Ascending aorta (tissue), 2 donors: ENCODE measurements at regions not wholly inside any gene's neighbourhood (a gene's known extent, or its start where the extent isn't known, plus 50 kb on each side); places are given as distances from the start of the nearest gene placed in this dataset.
A peak's percentile ranks its signal among the peaks of the same experiment; 100 is the strongest.

Experiments used
- DNase-seq, 2 donors: peaks; one replicate each; pipeline ENCODE4 v3.0.0-alpha.2; 2019; ENCODE audit warnings: low spot score in 2 of 2
- H3K27ac ChIP-seq, 2 donors: fragments of 200-600 bp; sonication (generic); one replicate each; pipeline ENCODE4 v1.5.1; 2016 to 2017; ENCODE audit warnings: mild to moderate bottlenecking in 1 of 2
- H3K27me3 ChIP-seq: fragments of 200-600 bp; sonication (generic); one replicate; pipeline ENCODE4 v1.5.1; 2017
- H3K36me3 ChIP-seq, 2 donors: fragments of 200-600 bp; sonication (generic); one replicate each; pipeline ENCODE4 v1.5.1; 2016
- H3K4me1 ChIP-seq, 2 donors: fragments of 200-600 bp; sonication (generic); one replicate each; pipeline ENCODE4 v1.5.1; 2016 to 2017; ENCODE audit warnings: mild to moderate bottlenecking in 1 of 2
- H3K4me3 ChIP-seq, 2 donors: fragments of 200-600 bp; sonication (generic); one replicate each; pipeline ENCODE4 v1.5.1; 2016 to 2017; ENCODE audit warnings: mild to moderate bottlenecking in 1 of 2
- H3K9me3 ChIP-seq, 2 donors: fragments of 200-600 bp; sonication (generic); one replicate each; pipeline ENCODE4 v1.5.1; 2016
- intact Hi-C: fragments of 100-400 bp; cut with DNase I; formaldehyde crosslinking; loops from one replicate; pipeline ENCODE4 v1.15.1; 2023
- TF ChIP-seq, protein P1 (sequence below), 3 experiments: fragments of 200-600 bp in 2 of 3; fragments of 450-650 bp in 1 of 3; sonication (generic) in 2 of 3; IDR thresholded peaks; one replicate each; pipeline ENCODE4 v1.5.1; 2016 to 2019; ENCODE audit warnings: antibody characterized with exemption in 3 of 3, mild to moderate bottlenecking in 1 of 3, moderate library complexity in 1 of 3

DNA sequence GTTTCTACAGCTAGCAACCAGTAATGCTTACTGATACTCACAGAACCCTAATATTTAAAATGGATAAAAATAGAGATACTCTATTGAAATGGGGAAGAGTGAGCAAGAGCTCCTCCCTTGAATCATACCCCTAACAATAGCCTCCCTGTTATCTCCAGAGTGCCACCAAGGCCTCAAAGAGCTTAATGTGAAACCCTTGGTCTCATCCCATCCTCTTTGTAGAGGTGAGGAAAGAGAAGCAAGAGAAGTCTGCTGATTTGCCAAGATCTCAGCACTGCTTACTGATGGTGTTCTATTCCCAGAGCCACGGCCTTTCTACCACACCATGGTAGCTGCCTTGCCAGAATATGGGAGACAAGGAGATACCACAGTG, 463.4 kb upstream of the PROK2 start:
- no peaks in the 10 kb centered on the region for H3K27me3 ChIP-seq
- TF ChIP-seq, protein P1, sequence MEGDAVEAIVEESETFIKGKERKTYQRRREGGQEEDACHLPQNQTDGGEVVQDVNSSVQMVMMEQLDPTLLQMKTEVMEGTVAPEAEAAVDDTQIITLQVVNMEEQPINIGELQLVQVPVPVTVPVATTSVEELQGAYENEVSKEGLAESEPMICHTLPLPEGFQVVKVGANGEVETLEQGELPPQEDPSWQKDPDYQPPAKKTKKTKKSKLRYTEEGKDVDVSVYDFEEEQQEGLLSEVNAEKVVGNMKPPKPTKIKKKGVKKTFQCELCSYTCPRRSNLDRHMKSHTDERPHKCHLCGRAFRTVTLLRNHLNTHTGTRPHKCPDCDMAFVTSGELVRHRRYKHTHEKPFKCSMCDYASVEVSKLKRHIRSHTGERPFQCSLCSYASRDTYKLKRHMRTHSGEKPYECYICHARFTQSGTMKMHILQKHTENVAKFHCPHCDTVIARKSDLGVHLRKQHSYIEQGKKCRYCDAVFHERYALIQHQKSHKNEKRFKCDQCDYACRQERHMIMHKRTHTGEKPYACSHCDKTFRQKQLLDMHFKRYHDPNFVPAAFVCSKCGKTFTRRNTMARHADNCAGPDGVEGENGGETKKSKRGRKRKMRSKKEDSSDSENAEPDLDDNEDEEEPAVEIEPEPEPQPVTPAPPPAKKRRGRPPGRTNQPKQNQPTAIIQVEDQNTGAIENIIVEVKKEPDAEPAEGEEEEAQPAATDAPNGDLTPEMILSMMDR (IDR thresholded peaks at IDR 0.05), result no peak
- H3K27ac ChIP-seq, result no peak overlapping the region
- peaks cover 17 to 33% of the 10 kb centered on the region in 2 donors for H3K4me1 ChIP-seq
- DNase-seq, result no peak
- intact Hi-C loops, result loop anchor here (5.0 kb wide), 1 partner anchor 96 kb away; no protein-coding TSS in a partner anchor
- H3K4me3 ChIP-seq, result no peak overlapping the region
- no peaks in the 10 kb centered on the region for H3K9me3 ChIP-seq
- no peaks in the 10 kb centered on the region for H3K36me3 ChIP-seq

DNA sequence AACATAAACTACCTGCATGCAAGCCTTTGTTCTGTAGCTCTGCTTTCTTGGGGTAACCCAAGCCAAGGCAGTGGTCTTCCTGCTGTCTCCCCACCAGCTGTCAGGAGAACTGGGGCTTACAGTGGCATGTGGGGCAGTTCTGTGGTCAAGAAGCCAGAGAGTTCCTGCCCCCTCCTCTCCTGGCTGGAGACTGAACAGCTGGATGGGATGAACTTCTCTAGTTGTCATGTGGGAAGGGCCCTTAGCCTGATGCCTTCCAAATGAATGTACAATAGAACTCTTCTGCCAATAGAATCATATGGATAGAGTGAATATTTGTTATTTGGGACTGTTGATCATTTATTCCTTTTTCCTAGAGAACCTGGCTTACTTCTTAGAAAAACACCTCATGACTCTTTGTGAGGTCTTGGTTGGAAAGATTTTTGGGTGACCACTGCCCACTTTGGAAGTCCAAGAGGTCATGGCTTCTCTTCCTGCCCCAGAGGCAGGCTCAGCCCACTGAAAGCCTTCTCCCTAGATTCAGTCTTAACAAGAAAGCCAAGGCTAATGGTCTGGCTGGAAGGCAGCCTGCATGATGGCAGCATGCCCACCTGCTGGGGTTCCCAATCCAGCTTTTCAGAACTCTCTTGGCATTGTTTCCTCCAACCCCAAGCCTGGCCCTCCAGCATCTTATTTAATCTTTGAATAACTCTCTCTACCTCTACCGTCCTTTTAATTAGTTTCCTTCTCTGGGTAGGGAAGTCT, 462.9 kb upstream of the PROK2 start:
- H3K36me3 ChIP-seq, result no peaks in the 10 kb centered on the region
- no peak overlapping the region for H3K27ac ChIP-seq
- no peak for DNase-seq
- H3K9me3 ChIP-seq, result no peaks in the 10 kb centered on the region
- no peak overlapping the region for H3K4me3 ChIP-seq
- TF ChIP-seq, protein P1 (IDR thresholded peaks at IDR 0.05), result no peak
- intact Hi-C loops, result loop anchor here (5.0 kb wide), 1 partner anchor 96 kb away; no protein-coding TSS in a partner anchor
- peaks cover 21 to 38% of the 10 kb centered on the region in 2 donors for H3K4me1 ChIP-seq
- no peaks in the 10 kb centered on the region for H3K27me3 ChIP-seq

DNA sequence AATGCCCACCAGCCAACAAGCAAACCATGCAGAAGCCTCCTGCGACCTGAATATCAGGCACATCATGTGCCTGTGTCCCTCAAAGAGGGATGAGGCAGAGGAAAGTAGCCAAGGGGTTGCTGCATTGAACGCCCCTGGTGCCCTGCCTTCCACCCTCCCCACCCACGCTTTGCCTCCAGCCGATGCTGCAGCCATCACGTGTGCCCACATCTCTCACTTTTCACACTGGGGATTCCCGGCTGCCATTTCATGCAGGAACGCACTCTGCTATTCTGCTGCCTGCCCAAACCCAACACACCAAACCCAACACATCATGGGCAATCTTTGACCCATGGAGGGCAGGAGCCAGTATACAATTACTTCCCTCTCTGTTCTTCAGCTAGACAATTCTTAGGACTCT, 462.2 kb upstream of the PROK2 start:
- intact Hi-C loops, result loop anchor here (5.0 kb wide), 1 partner anchor 95 kb away; no protein-coding TSS in a partner anchor
- Histone ChIP-seq H3K36me3 (no peaks in the 10 kb centered on the region), H3K27ac (peak overlapping the region in 1 of 2 donors; percentile 79), H3K27me3 (no peaks in the 10 kb centered on the region), H3K9me3 (no peaks in the 10 kb centered on the region), H3K4me1 (peaks cover 24 to 42% of the 10 kb centered on the region in 2 donors), H3K4me3 (no peak overlapping the region)
- TF ChIP-seq, protein P1 (IDR thresholded peaks at IDR 0.05), result no peak
- no peak for DNase-seq

DNA sequence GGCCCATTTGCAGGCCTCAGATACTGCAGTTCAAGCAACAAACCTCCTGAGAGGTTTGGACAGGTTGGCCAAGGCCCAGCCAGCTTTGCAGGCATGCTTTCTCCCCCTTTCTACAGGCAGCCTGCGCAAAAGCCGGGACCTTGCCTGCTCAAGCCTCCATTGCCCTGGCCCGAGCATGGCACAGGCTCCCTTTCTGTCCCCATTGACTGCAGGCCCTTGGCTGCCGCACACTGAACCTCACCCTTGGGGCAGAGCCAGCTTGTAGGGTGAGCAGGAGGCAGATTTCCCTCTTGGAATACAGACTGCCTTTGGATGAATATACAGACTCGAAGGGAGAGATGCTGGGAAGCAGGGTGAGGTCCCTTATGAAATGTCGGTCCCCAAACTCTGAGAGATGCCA, 461.7 kb upstream of the PROK2 start:
- Histone ChIP-seq H3K27me3 (no peaks in the 10 kb centered on the region), H3K27ac (peak overlapping the region; percentile 69 to 79), H3K4me1 (peaks cover 24 to 42% of the 10 kb centered on the region in 2 donors), H3K9me3 (no peaks in the 10 kb centered on the region), H3K4me3 (no peak overlapping the region), H3K36me3 (no peaks in the 10 kb centered on the region)
- no peak for DNase-seq
- intact Hi-C loops, result loop anchor here (5.0 kb wide), 1 partner anchor 94 kb away; no protein-coding TSS in a partner anchor
- TF ChIP-seq, protein P1 (IDR thresholded peaks at IDR 0.05), result no peak

DNA sequence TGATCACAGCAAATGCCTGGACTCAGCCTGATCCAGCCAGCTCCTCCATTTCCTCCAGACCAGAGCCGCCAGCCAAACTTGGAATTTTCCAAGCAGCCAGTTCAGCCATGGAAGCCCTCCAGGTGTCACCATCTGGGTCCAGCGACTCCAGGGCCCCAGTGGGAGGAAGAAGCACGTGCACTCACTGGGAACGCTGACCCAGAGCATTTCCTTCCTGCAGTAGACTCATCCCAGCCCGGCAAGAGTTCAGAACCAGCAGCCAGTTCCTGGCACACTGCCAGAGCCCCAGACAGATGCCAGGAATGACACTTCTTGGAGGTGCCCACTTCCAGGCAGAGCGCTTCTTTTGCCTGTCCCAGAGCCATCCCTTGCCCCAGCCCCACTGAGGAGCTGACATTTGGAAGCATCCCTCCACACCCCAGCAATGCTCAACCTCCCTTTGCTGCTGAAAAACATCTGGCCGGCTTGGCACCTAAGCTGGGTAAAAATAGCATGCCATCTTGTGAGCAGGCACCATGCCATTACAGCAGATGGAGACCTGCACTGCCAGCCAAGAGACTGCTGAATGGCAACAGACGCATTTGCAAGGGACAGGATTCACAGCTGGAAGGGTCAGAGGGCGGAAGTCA, 460.3 kb upstream of the PROK2 start:
- Histone ChIP-seq H3K36me3 (no peaks in the 10 kb centered on the region), H3K27me3 (no peaks in the 10 kb centered on the region), H3K4me3 (no peak overlapping the region), H3K9me3 (no peaks in the 10 kb centered on the region), H3K27ac (peak overlapping the region; percentile 69 to 79), H3K4me1 (peaks cover 24 to 43% of the 10 kb centered on the region in 2 donors)
- TF ChIP-seq, protein P1 (IDR thresholded peaks at IDR 0.05), result no peak
- DNase-seq, result peak; percentile 18 to 83
- intact Hi-C loops, result loop anchor here (5.0 kb wide), 1 partner anchor 93 kb away; no protein-coding TSS in a partner anchor
